ENCODE measurements at regions not wholly inside any gene's neighbourhood (a gene's known extent, or its start where the extent isn't known, plus 50 kb on each side); places are given as distances from the start of the nearest gene placed in this dataset.
"Not testable (repeated sequence)": the region's sequence is repeated elsewhere in the genome, so short reads cannot be mapped to it uniquely, and the experiment has no call there.

DNA sequence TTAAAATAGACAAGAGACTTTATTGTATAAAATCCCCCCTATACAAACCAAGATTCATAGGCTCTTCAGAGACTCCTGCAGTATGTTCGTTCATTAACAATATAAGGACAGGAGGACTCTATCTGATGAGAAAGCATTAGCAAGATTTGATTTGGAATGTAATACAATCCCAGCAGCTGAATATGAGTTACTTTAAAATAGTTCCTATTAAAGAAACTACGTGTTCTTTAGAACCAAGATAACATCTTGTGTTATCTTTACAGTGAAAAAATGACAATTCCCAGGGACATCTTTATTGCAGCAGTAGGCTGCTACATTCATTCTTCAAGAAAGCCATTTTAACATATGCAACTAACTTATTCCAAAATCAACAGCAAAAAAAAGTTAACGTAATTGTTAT, 1360.1 kb upstream of the GJE1 start:
- DNase-seq (ENCODE audit: low spot score) = no peak
- in situ Hi-C loops (cut with HindIII; ENCODE audit: low sequenced_read_pairs) = no loop called here

- in situ Hi-C loops (cut with HindIII; ENCODE audit: low sequenced_read_pairs) = no loop called here
- no peak for DNase-seq (ENCODE audit: low spot score)
Measured at GRCh38 chr6:140768133-140768532, 1364.6 kb upstream of the GJE1 start.

- no peak for DNase-seq (ENCODE audit: low spot score)
- in situ Hi-C loops (cut with HindIII; ENCODE audit: low sequenced_read_pairs) = no loop called here
Measured at GRCh38 chr6:140766999-140767398, 1365.7 kb upstream of the GJE1 start.

GRCh38 chr6:140758169-140758877, 1374.4 kb upstream of the GJE1 start:
- no peak for DNase-seq (ENCODE audit: low spot score)
- in situ Hi-C loops (cut with HindIII; ENCODE audit: low sequenced_read_pairs) = no loop called here

GRCh38 chr6:140752234-140752633, 1377.8 kb upstream of the CITED2 start:
- in situ Hi-C loops (cut with HindIII; ENCODE audit: low sequenced_read_pairs) = no loop called here
- DNase-seq (ENCODE audit: low spot score) = no peak

- in situ Hi-C loops (cut with HindIII; ENCODE audit: low sequenced_read_pairs) = no loop called here
- no peak for DNase-seq (ENCODE audit: low spot score)
Measured at GRCh38 chr6:140747114-140747513, 1372.7 kb upstream of the CITED2 start.

DNA sequence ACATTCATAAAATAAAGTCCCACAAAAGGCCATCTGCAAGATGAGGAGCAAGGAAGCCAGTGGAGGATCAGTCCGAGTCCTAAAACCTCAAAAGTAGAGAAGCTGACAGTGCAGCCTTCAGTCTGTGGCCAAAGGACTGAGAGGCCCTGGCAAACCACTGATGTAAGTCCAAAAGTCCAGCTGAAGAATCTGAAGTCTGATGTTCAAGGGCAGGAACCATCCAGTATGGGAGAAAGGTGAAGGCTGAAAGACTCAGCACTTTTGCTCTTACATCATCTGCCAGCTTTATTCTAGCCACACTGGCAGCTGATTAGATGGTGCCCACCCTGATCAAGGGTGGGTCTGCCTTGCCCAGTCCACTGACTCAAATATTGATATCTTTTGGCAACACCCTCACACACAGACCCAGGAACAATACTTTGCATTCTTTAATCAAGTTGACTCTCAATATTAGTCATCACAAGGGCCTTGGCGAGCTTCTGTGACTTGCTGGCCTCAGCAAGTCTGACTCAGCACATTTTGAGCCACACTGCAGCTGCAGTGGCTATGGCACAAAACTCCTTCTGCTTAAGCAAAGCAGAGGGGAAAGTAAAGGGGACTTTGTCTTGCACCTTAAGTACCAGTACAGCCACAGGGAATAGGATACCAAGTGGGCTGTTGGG, 1370.3 kb upstream of the CITED2 start:
- in situ Hi-C loops (cut with HindIII; ENCODE audit: low sequenced_read_pairs) = no loop called here

DNA sequence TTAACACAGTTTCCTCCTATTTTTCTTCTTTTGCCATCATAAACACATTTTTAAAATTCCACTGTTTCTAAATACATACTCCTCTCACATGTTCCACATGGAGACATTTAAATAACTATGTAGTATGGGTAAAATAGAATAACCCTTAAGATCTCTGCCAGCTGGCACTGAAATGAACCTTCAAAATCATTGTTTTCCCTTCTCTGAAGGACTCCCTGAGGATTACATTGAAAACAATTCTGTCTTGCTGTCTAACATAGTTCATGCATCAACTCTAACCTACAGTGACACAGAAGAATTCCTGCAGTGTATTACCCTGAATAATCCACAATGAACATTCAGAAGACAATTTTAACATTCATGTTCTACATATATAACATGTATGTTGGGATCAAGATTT, 1361.8 kb upstream of the CITED2 start:
- in situ Hi-C loops (cut with HindIII; ENCODE audit: low sequenced_read_pairs) = no loop called here
- no peak for DNase-seq (ENCODE audit: low spot score)

More for the DNA sequence above, 1370.3 kb upstream of the CITED2 start:
- no peak for DNase-seq (ENCODE audit: low spot score)

- no peak for DNase-seq (ENCODE audit: low spot score)
- in situ Hi-C loops (cut with HindIII; ENCODE audit: low sequenced_read_pairs) = no loop called here
Measured at GRCh38 chr6:140732991-140733390, 1358.5 kb upstream of the CITED2 start.

DNA sequence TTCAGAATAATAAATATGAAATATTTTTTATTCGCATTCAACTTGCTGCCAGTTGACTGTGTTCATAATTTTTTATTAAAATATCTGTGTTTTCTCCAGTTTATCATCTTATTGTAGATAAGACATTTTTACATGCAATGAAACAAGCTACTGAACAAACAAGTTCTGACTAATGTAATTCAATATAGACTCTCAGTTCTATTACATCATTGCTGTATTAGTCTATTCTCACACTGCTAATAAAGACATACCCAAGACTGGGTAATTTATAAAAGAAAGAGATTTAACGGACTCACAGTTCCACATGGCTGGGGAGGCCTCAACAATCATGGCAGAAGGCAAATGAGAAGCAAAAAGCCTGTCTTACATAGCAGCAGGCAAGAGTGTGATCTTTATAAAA, 1357.7 kb upstream of the CITED2 start:
- in situ Hi-C loops (cut with HindIII; ENCODE audit: low sequenced_read_pairs) = no loop called here

DNA sequence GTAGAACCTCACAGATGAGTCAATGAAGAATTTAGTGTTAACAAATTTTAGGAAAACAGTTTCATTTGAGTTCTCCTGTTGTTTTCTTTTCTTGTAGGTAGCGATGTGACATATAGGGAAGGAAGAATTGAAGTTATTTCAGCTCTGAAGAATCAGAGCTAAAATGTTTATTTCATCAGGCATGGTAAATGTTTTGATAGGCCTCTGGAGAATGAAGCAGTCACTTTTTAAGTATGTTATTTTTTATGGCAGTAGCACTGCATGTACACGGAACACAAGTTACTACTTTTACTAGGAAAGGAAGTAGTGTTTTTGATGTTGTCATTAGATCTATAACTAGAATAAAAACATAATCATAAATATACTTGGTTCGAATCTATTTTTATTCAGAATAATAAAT, 1357.3 kb upstream of the CITED2 start:
- DNase-seq (ENCODE audit: low spot score) = no peak
- in situ Hi-C loops (cut with HindIII; ENCODE audit: low sequenced_read_pairs) = no loop called here

More for the DNA sequence above, 1357.7 kb upstream of the CITED2 start:
- no peak for DNase-seq (ENCODE audit: low spot score)

DNA sequence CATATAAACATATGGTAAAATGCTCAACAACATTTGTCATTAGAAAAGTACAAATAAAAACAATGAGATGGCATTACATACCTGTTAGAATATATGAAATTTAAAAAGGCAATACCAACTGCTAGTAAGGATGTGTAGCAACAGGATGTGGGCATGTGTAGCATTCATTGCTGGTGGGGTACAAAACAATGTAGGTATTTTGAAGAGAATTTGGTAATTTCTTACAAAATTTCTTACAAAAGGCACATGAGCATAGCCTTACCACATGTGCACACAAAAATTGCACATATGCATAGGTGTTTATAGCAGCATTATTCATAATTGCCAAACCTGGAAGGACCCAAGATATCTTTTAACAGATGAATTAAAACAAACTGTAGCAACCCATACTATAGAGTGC, 1355.1 kb upstream of the CITED2 start:
- in situ Hi-C loops (cut with HindIII; ENCODE audit: low sequenced_read_pairs) = no loop called here
- no peak for DNase-seq (ENCODE audit: low spot score)

GRCh38 chr6:140718021-140718420, 1343.6 kb upstream of the CITED2 start:
- in situ Hi-C loops (cut with HindIII; ENCODE audit: low sequenced_read_pairs) = no loop called here
- DNase-seq (ENCODE audit: low spot score) = no peak

DNA sequence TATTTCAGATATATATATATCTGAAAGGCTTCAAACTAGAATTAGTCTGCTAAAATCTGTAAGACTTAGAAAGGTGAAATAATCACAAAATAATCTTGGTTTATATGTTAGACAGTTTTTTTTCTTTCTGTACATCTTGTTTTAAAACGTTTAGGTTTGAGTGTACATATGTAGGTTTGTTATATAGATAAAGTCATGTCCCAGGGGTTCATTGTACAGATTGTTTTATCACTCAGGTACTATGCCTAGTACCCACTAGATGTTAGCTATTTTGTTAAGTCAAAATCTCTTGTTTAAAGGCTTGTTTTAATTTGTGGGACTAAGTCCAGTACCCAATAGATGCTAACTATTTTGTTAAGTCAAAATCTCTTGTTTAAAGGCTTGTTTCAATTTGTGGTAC, 1339.0 kb upstream of the CITED2 start:
- in situ Hi-C loops (cut with HindIII; ENCODE audit: low sequenced_read_pairs) = no loop called here
- DNase-seq (ENCODE audit: low spot score) = no peak

GRCh38 chr6:140711019-140711613, 1336.7 kb upstream of the CITED2 start:
- no peak for DNase-seq (ENCODE audit: low spot score)
- in situ Hi-C loops (cut with HindIII; ENCODE audit: low sequenced_read_pairs) = no loop called here

DNA sequence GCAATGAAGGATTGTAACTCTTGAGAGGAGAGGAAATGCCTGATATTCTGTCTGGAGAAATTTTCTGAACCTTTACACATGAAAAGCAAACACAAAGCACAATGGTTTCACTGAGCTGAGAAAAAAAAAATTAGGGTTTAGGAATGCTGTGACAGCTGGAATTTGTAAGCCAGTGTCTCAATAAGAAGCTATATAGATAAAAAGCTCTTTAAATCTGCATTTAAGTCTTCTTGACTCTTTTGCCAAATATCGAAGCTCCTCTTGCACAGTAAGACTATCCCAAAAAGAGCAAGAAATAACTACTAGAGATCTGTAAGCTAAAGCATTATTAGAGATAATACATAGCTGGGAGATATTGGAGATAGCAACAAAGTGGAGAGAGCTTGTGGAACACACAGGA, 1334.0 kb upstream of the CITED2 start:
- in situ Hi-C loops (cut with HindIII; ENCODE audit: low sequenced_read_pairs) = no loop called here
- DNase-seq (ENCODE audit: low spot score) = no peak

GRCh38 chr6:140704008-140704407, 1329.6 kb upstream of the CITED2 start:
- DNase-seq (ENCODE audit: low spot score); in situ Hi-C loops (cut with HindIII; ENCODE audit: low sequenced_read_pairs): not testable (repeated sequence)

- DNase-seq (ENCODE audit: low spot score) = no peak
- in situ Hi-C loops (cut with HindIII; ENCODE audit: low sequenced_read_pairs) = no loop called here
Measured at GRCh38 chr6:140697585-140697984, 1323.1 kb upstream of the CITED2 start.

DNA sequence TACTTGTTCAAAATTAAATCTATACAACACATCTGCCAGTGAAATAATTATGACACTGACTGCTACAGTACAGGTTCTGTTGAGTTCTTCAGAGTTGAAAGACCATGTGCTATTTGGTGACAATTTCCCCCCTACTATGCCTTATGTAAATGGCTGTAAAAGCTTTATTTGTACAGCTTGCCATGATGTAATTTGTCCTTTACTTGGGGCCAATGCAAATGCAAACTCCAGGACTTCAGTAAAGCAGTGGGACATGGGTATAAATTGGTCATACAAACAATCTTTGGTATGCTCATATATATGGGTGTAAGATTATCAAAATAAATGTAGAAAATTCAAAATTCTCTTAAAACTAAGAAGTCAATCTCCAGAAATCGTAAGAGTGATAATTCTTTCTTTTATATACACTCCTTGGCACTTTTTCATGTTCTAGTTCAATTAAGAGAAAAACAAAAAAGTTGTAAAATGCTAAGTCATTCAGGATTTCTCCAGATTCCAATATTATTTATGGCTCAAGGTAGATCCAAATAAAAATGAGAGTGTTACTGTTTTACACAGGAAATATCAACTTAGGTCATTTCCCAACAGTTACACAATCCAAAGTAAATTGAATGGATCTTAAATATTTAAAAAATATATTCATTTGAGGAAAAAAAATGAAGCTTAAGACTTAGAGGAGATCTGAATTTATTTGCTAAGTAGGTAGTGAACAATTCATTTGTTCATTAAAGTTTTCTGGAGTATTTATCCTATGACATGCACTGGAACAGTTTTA, 1310.5 kb upstream of the CITED2 start:
- no peak for DNase-seq (ENCODE audit: low spot score)
- in situ Hi-C loops (cut with HindIII; ENCODE audit: low sequenced_read_pairs) = no loop called here
